HCT116 (cell line): ENCODE measurements at regions not wholly inside any gene's neighbourhood (a gene's known extent, or its start where the extent isn't known, plus 50 kb on each side); places are given as distances from the start of the nearest gene placed in this dataset.
"Not testable (repeated sequence)": the region's sequence is repeated elsewhere in the genome, so short reads cannot be mapped to it uniquely, and the experiment has no call there.

Experiments used
- ATAC-seq: fragments of 200-7000 bp; cut with Tn5 transposase; 2 replicates; pipeline ENCODE4 v1.9.1; 2020; ENCODE audit warnings: mild to moderate bottlenecking, moderate library complexity
- BruUV-seq: library from RNA; stranded (reverse); fragments of 400-500 nt; replicated peaks from 2 replicates; lab custom pipeline; 2021; lab: Mats Ljungman, UMichigan
- CTCF ChIA-PET: fragments of 300-600 bp; sonication (Branson Sonifier 250); formaldehyde crosslinking; loops from one replicate; lab custom pipeline; 2021; ENCODE audit warnings: antibody characterized with exemption; lab: Charles Lee
- POLR2A ChIA-PET: fragments of 300-600, 350-600 bp; sonication (Branson Sonifier 250); formaldehyde crosslinking; loops from one replicate; lab custom pipeline; 2021; ENCODE audit warnings: antibody characterized with exemption; lab: Charles Lee
- RAD21 ChIA-PET, 2 experiments: fragments of 300-600 bp; sonication (Branson Sonifier 250); formaldehyde crosslinking; loops; one replicate each; lab custom pipeline; 2023; ENCODE audit warnings: low total read pairs in 2 of 2; ENCODE audit not compliant: uncharacterized antibody in 2 of 2, unreplicated experiment in 2 of 2, low non-redundant PET in 1 of 2; lab: Charles Lee
- DNase-seq: peaks from one replicate; pipeline ENCODE4 v3.0.0-alpha.2; 2010; ENCODE audit warnings: low read depth, low spot score
- H2AFZ ChIP-seq: fragments of 200-600 bp; shearing (Covaris generic), sonication (generic); 2 replicates; pipeline ENCODE4 v1.6.1; 2017; ENCODE audit warnings: low read depth, mixed run types, mixed read lengths, antibody characterized with exemption, low read length; ENCODE audit not compliant: poor library complexity, severe bottlenecking
- H3K27ac ChIP-seq: 2 replicates; pipeline ENCODE4 v1.5.1; 2012; ENCODE audit warnings: low read depth, low read length
- H3K27me3 ChIP-seq: fragments of 200-600 bp; sonication (generic); 2 replicates; pipeline ENCODE4 v1.6.1; 2016; ENCODE audit warnings: mixed run types, low read length, mixed read lengths; ENCODE audit not compliant: insufficient read depth
- H3K36me3 ChIP-seq, 2 experiments: fragments of 200-500 bp in 1 of 2; fragments of 200-600 bp in 1 of 2; sonication (Bioruptor generic) in 1 of 2; sonication (generic) in 1 of 2; 2 replicates each; pipeline versions ENCODE4 v1.5.1 to v1.6.1; 2014 to 2016; ENCODE audit warnings: low read length in 2 of 2, inconsistent platforms in 1 of 2, mixed read lengths in 1 of 2, mixed run types in 1 of 2; ENCODE audit not compliant: insufficient read depth in 2 of 2, control insufficient read depth in 1 of 2
- H3K4me1 ChIP-seq, 2 experiments: fragments of 200-600 bp in 1 of 2; sonication (generic) in 1 of 2; 2 replicates each; pipeline versions ENCODE4 v1.5.1 to v1.6.1; 2012 to 2017; ENCODE audit warnings: low read length in 2 of 2, inconsistent platforms in 1 of 2, mild to moderate bottlenecking in 1 of 2, mixed read lengths in 1 of 2, mixed run types in 1 of 2, moderate library complexity in 1 of 2; ENCODE audit not compliant: insufficient read depth in 2 of 2, control insufficient read depth in 1 of 2
- H3K4me2 ChIP-seq: fragments of 200-600 bp; sonication (generic); 2 replicates; pipeline ENCODE4 v1.6.1; 2017; ENCODE audit warnings: mixed run types, low read length, mixed read lengths
- H3K4me3 ChIP-seq, 2 experiments: fragments of 200-600 bp in 1 of 2; sonication (generic) in 1 of 2; replicated peaks in 1 of 2; 2 replicates each; pipeline ENCODE4 v1.5.1; 2011 to 2016; ENCODE audit warnings: low read length in 2 of 2, control low read depth in 1 of 2, low read depth in 1 of 2, mild to moderate bottlenecking in 1 of 2, mixed read lengths in 1 of 2, mixed run types in 1 of 2
- H3K79me2 ChIP-seq: fragments of 200-600 bp; sonication (generic); 2 replicates; pipeline ENCODE4 v1.6.1; 2017; ENCODE audit warnings: mild to moderate bottlenecking, mixed run types, low read length, moderate library complexity, mixed read lengths; ENCODE audit not compliant: insufficient read depth
- H3K9ac ChIP-seq: fragments of 200-600 bp; sonication (generic); 2 replicates; pipeline ENCODE4 v1.6.1; 2016; ENCODE audit warnings: low read length, mixed read lengths
- H3K9me2 ChIP-seq: fragments of 200-600 bp; sonication (generic), shearing (Covaris generic); 2 replicates; pipeline ENCODE4 v1.6.1; 2017; ENCODE audit warnings: mixed run types, mild to moderate bottlenecking, moderate library complexity; ENCODE audit not compliant: insufficient read depth
- H3K9me3 ChIP-seq, 2 experiments: fragments of 200-500 bp in 1 of 2; fragments of 200-600 bp in 1 of 2; sonication (Bioruptor generic) in 1 of 2; sonication (generic) in 1 of 2; 2 replicates each; pipeline ENCODE4 v1.6.1; 2014 to 2017; ENCODE audit warnings: low read length in 2 of 2, mixed read lengths in 2 of 2, inconsistent platforms in 1 of 2, low read depth in 1 of 2, mild to moderate bottlenecking in 1 of 2, mixed run types in 1 of 2, moderate library complexity in 1 of 2; ENCODE audit not compliant: control insufficient read depth in 1 of 2, insufficient read depth in 1 of 2
- H4K20me1 ChIP-seq: fragments of 200-600 bp; sonication (generic), shearing (Covaris generic); 2 replicates; pipeline ENCODE4 v1.6.1; 2017; ENCODE audit warnings: mixed run types, mild to moderate bottlenecking, moderate library complexity; ENCODE audit not compliant: insufficient read depth
- CBX3 ChIP-seq: IDR thresholded peaks from 2 replicates; pipeline ENCODE4 v1.6.1; 2012; ENCODE audit warnings: low read depth
- CEBPB ChIP-seq: IDR thresholded peaks from 2 replicates; pipeline ENCODE4 v1.6.1; 2012; ENCODE audit warnings: low read depth
- ELF1 ChIP-seq: IDR thresholded peaks from 2 replicates; pipeline ENCODE4 v1.6.1; 2012; ENCODE audit warnings: low read depth, borderline replicate concordance
- SIN3A ChIP-seq: IDR thresholded peaks from 2 replicates; pipeline ENCODE4 v1.6.1; 2012; ENCODE audit warnings: low read depth
- TCF7L2 ChIP-seq: IDR thresholded peaks from 2 replicates; pipeline ENCODE4 v1.7.0; 2011; ENCODE audit warnings: borderline replicate concordance, inconsistent platforms; ENCODE audit not compliant: insufficient read depth, insufficient read length; ENCODE audit errors: extremely low read depth
- ZBTB33 ChIP-seq: IDR thresholded peaks from 2 replicates; pipeline ENCODE4 v1.6.1; 2011; ENCODE audit warnings: mild to moderate bottlenecking, low read length, moderate library complexity; ENCODE audit not compliant: insufficient replicate concordance; ENCODE audit errors: extremely low read depth
- intact Hi-C: fragments of 100-400 bp; cut with micrococcal nuclease; formaldehyde crosslinking; loops from 2 replicates; pipeline ENCODE4 v1.10.0; 2022
- TF ChIP-seq, protein P1 (sequence below), 3 experiments: fragments of 200-600 bp in 1 of 3; sonication (generic) in 1 of 3; IDR thresholded peaks in 2 of 3; conservative IDR thresholded peaks in 1 of 3; 2 replicates each; pipeline ENCODE4 v1.5.1; 2012 to 2017; ENCODE audit warnings: low read depth in 2 of 3, low read length in 2 of 3, antibody characterized with exemption in 1 of 3, borderline replicate concordance in 1 of 3, control low read depth in 1 of 3, mild to moderate bottlenecking in 1 of 3, mixed read lengths in 1 of 3, mixed run types in 1 of 3, moderate library complexity in 1 of 3; ENCODE audit not compliant: insufficient read depth in 1 of 3

DNA sequence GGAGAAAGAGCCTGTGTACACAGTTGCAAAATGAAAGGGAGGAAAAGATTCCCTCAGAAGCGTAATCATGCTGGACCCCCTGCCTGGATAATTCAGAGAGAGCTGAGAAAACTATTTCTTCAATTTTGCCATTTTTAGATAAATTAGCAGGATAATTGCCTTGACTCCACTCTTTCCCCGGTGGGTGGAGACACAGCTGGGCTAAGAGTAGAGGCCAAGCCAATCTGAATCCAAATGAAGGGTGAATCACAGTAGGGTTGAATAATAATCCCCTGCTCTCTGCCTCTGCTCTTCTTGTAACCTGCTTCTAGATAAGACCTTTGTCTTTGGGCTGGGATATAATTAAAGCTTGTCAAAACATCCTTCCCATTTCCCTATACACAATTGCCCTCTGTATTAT, 150.1 kb downstream of the CAPZA3 start:
- no peaks in the 10 kb centered on the region for H3K9me2 ChIP-seq
- no peak overlapping the region for H3K9ac ChIP-seq
- no peak overlapping the region for H3K4me3 ChIP-seq
- DNase-seq (no peak), ATAC-seq (no peak)
- no peak overlapping the region for H3K4me2 ChIP-seq
- no peak overlapping the region for H3K27ac ChIP-seq
- H3K79me2 ChIP-seq = no peaks in the 10 kb centered on the region
- ChIA-PET POLR2A (no interaction called here), CTCF (no interaction called here), RAD21 (no interaction called here)
- H4K20me1 ChIP-seq = no peaks in the 10 kb centered on the region
- no TSS peak for BruUV-seq
- intact Hi-C loops = no loop called here
- no peaks in the 10 kb centered on the region for H3K4me1 ChIP-seq
- no peaks in the 10 kb centered on the region for H3K27me3 ChIP-seq
- no peaks in the 10 kb centered on the region for H3K9me3 ChIP-seq
- H2AFZ ChIP-seq = no peak overlapping the region
- no peaks in the 10 kb centered on the region for H3K36me3 ChIP-seq
- TF ChIP-seq CBX3 (no peak), SIN3A (no peak), ZBTB33 (no peak), ELF1 (no peak), TCF7L2 (no peak), CEBPB (no peak)
- TF ChIP-seq, protein P1, sequence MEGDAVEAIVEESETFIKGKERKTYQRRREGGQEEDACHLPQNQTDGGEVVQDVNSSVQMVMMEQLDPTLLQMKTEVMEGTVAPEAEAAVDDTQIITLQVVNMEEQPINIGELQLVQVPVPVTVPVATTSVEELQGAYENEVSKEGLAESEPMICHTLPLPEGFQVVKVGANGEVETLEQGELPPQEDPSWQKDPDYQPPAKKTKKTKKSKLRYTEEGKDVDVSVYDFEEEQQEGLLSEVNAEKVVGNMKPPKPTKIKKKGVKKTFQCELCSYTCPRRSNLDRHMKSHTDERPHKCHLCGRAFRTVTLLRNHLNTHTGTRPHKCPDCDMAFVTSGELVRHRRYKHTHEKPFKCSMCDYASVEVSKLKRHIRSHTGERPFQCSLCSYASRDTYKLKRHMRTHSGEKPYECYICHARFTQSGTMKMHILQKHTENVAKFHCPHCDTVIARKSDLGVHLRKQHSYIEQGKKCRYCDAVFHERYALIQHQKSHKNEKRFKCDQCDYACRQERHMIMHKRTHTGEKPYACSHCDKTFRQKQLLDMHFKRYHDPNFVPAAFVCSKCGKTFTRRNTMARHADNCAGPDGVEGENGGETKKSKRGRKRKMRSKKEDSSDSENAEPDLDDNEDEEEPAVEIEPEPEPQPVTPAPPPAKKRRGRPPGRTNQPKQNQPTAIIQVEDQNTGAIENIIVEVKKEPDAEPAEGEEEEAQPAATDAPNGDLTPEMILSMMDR (IDR thresholded peaks at IDR 0.05 in 2 of 3, conservative IDR thresholded peaks at IDR 0.05 in 1 of 3; ENCODE audit: borderline replicate concordance in 1 of 3, insufficient read depth in 1 of 3, low read depth in 2 of 3, low read length in 2 of 3) = no peak

DNA sequence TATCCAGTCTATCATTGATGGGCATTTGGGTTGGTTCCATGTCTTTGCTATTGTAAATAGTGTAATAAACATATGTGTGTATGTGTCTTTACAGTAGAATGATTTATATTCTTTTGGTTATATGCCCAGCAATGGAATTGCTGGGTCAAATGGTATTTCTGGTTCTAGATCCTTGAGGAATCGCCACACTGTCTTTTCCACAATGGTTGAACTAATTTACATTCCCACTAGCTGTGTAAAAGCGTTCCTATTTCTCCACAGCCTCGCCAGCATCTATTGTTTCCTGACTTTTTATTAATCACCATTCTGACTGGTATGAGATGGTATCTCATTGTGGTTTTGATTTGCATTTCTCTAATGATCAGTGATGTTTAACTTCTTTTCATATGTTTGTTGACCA, 152.7 kb downstream of the CAPZA3 start:
- H3K9me3 ChIP-seq, H3K9ac ChIP-seq, H2AFZ ChIP-seq, intact Hi-C loops, H3K36me3 ChIP-seq, H3K79me2 ChIP-seq, H4K20me1 ChIP-seq, RAD21 ChIA-PET, H3K27me3 ChIP-seq, ATAC-seq, H3K4me1 ChIP-seq, BruUV-seq, H3K4me2 ChIP-seq, H3K4me3 ChIP-seq, H3K9me2 ChIP-seq, DNase-seq, CTCF ChIA-PET, H3K27ac ChIP-seq, POLR2A ChIA-PET: not testable (repeated sequence)
